ENCODE measurements at regions not wholly inside any gene's neighbourhood (a gene's known extent, or its start where the extent isn't known, plus 50 kb on each side); places are given as distances from the start of the nearest gene placed in this dataset.

DNA sequence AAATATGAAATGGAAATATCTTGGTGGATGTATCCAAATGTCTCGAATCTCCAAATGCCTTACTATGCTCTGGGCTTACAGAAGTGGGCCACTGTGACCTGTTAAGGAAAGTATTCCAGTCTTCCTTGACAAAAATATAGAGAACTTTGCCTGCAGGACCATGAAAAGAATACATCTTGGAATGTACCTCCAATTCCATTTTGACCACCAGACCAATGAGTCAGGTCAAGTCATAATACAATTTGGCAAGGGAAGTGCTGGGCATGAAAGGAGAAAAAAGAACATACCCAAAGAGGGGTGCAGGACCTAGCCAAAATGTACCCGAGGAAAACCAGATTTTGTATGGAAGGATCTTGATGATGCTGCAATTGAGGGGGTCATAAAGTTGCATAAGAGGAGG, 1153.7 kb upstream of the GOT2 start:
- TF ChIP-seq, protein P1, sequence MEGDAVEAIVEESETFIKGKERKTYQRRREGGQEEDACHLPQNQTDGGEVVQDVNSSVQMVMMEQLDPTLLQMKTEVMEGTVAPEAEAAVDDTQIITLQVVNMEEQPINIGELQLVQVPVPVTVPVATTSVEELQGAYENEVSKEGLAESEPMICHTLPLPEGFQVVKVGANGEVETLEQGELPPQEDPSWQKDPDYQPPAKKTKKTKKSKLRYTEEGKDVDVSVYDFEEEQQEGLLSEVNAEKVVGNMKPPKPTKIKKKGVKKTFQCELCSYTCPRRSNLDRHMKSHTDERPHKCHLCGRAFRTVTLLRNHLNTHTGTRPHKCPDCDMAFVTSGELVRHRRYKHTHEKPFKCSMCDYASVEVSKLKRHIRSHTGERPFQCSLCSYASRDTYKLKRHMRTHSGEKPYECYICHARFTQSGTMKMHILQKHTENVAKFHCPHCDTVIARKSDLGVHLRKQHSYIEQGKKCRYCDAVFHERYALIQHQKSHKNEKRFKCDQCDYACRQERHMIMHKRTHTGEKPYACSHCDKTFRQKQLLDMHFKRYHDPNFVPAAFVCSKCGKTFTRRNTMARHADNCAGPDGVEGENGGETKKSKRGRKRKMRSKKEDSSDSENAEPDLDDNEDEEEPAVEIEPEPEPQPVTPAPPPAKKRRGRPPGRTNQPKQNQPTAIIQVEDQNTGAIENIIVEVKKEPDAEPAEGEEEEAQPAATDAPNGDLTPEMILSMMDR (IDR thresholded peaks at IDR 0.05) = no peak
- no peak for TF ChIP-seq POLR2A (IDR thresholded peaks at IDR 0.05)

All from uterus (tissue), 2 donors.